K562 (cell line): ENCODE measurements at regions not wholly inside any gene's neighbourhood (a gene's known extent, or its start where the extent isn't known, plus 50 kb on each side); places are given as distances from the start of the nearest gene placed in this dataset.

ENCODE experiments used
- ATAC-seq: fragments of 200-7000 bp; cut with Tn5 transposase; 3 replicates; pipeline ENCODE4 v1.9.1; 2020; ENCODE audit warnings: moderate library complexity
- BruUV-seq: library from RNA; stranded (reverse); fragments of 400-500 nt; replicated peaks from 2 replicates; lab custom pipeline; 2021; lab: Mats Ljungman, UMichigan
- CTCF ChIA-PET: fragments of 300-600 bp; formaldehyde crosslinking; extraction: SDS; loops from one replicate; lab custom pipeline; 2021; ENCODE audit warnings: low intra/inter-chr PET ratio; lab: Yijun Ruan, JAX
- POLR2A ChIA-PET: fragments of 300-600, 350-650 bp; sonication (Branson Sonifier 250); formaldehyde crosslinking; extraction: SDS; loops from one replicate; lab custom pipeline; 2021; ENCODE audit warnings: antibody characterized with exemption, inconsistent platforms; lab: Yijun Ruan, JAX
- DNase-seq, 4 experiments: peaks; one replicate each; pipeline versions ENCODE4 v3.0.0 to v3.0.0-alpha.2; 2011 to 2018; ENCODE audit warnings: low spot score in 3 of 4, mixed read lengths in 3 of 4; ENCODE audit errors: extremely low read depth in 1 of 4
- FAIRE-seq: peaks from 2 replicates; lab custom pipeline; 2011; peaks lifted over from hg19 to GRCh38; lab: Jason Lieb, UNC
- H2AFZ ChIP-seq: 2 replicates; pipeline ENCODE4 v1.6.0; 2011; ENCODE audit warnings: low read depth, low read length, control low read depth, inconsistent platforms
- H3K27ac ChIP-seq: fragments of 200-600 bp; 3 replicates; pipeline ENCODE4 v1.8.0; 2011; ENCODE audit warnings: low read depth, mild to moderate bottlenecking, control low read depth, inconsistent platforms, low read length, moderate library complexity, mixed read lengths; ENCODE audit errors: extremely low read depth
- H3K27me3 ChIP-seq, 2 experiments: fragments of 300-600 bp in 1 of 2; 2 replicates in 1 of 2; 3 replicates in 1 of 2; pipeline versions ENCODE4 v1.6.0 to v1.8.0; 2011; ENCODE audit warnings: inconsistent platforms in 2 of 2, low read length in 2 of 2, mild to moderate bottlenecking in 1 of 2, mixed read lengths in 1 of 2, moderate library complexity in 1 of 2; ENCODE audit not compliant: control insufficient read depth in 2 of 2, insufficient read depth in 2 of 2
- H3K36me3 ChIP-seq: fragments of 300-600 bp; 3 replicates; pipeline ENCODE4 v1.8.0; 2011; ENCODE audit warnings: mild to moderate bottlenecking, low read length, inconsistent platforms; ENCODE audit not compliant: control insufficient read depth, insufficient read depth
- H3K4me1 ChIP-seq, 2 experiments: fragments of 200-600 bp in 1 of 2; replicated peaks in 1 of 2; 2 replicates in 1 of 2; 3 replicates in 1 of 2; pipeline versions ENCODE4 v1.5.1 to v1.8.0; 2011; ENCODE audit warnings: inconsistent platforms in 2 of 2, low read length in 2 of 2, mild to moderate bottlenecking in 1 of 2, mixed read lengths in 1 of 2, moderate library complexity in 1 of 2; ENCODE audit not compliant: control insufficient read depth in 2 of 2, insufficient read depth in 2 of 2
- H3K4me2 ChIP-seq: 2 replicates; pipeline ENCODE4 v1.6.1; 2011; ENCODE audit warnings: low read length, control low read depth, inconsistent platforms, mixed read lengths; ENCODE audit not compliant: insufficient read depth
- H3K4me3 ChIP-seq: fragments of 200-600 bp; sonication (generic), shearing (Covaris generic); 2 replicates; pipeline ENCODE4 v1.5.1; 2016; ENCODE audit warnings: control low read depth, inconsistent platforms
- H3K79me2 ChIP-seq: fragments of 200-600 bp; 3 replicates; pipeline ENCODE4 v1.8.0; 2011; ENCODE audit warnings: low read length, inconsistent platforms; ENCODE audit not compliant: control insufficient read depth, insufficient read depth
- H3K9ac ChIP-seq, 2 experiments: 2 replicates each; pipeline versions ENCODE4 v1.6.0 to v1.6.1; 2011; ENCODE audit warnings: low read depth in 2 of 2, low read length in 2 of 2, control low read depth in 1 of 2, inconsistent platforms in 1 of 2, mild to moderate bottlenecking in 1 of 2, mixed read lengths in 1 of 2; ENCODE audit not compliant: insufficient read depth in 1 of 2
- H3K9me1 ChIP-seq: one replicate; pipeline ENCODE4 v1.6.0; 2011; ENCODE audit warnings: inconsistent platforms, mild to moderate bottlenecking, low read length, moderate library complexity; ENCODE audit not compliant: control insufficient read depth, insufficient read depth
- H3K9me3 ChIP-seq: replicated peaks from 2 replicates; pipeline ENCODE4 v1.5.1; 2011; ENCODE audit warnings: low read depth, low read length, inconsistent platforms; ENCODE audit not compliant: control insufficient read depth, insufficient read depth
- H4K20me1 ChIP-seq: replicated peaks from 2 replicates; pipeline ENCODE4 v1.6.1; 2011; ENCODE audit warnings: low read length, inconsistent platforms, mixed read lengths; ENCODE audit not compliant: control insufficient read depth, insufficient read depth
- CBX5 ChIP-seq: IDR thresholded peaks from 2 replicates; pipeline ENCODE4 v1.6.1; 2014; ENCODE audit warnings: low read depth, borderline replicate concordance
- CREB1 ChIP-seq, 2 experiments: sonication (generic) in 1 of 2; formaldehyde crosslinking in 1 of 2; IDR thresholded peaks; 2 replicates each; pipeline versions ENCODE4 v1.6.1 to v1.8.0; 2012 to 2022; ENCODE audit warnings: inconsistent platforms in 1 of 2, mild to moderate bottlenecking in 1 of 2, missing genetic modification reagents in 1 of 2, moderate library complexity in 1 of 2
- CXXC5 ChIP-seq: fragments of 250-450 bp; sonication (Bioruptor Pico); IDR thresholded peaks from 2 replicates; pipeline ENCODE4 v1.8.0; 2022; ENCODE audit warnings: inconsistent platforms, mild to moderate bottlenecking, moderate library complexity
- GTF2F1 ChIP-seq: IDR thresholded peaks from 2 replicates; pipeline ENCODE4 v1.6.1; 2011; ENCODE audit warnings: low read depth, low read length, improper control_type of control experiment
- L3MBTL2 ChIP-seq: fragments of 450-650 bp; IDR thresholded peaks from 2 replicates; pipeline ENCODE4 v1.6.1; 2016; ENCODE audit warnings: mild to moderate bottlenecking, moderate library complexity
- MCM7 ChIP-seq, 2 experiments: fragments of 450-650 bp; IDR thresholded peaks; 2 replicates each; pipeline ENCODE4 v1.6.1; 2016 to 2018
- NKRF ChIP-seq: fragments of 450-650 bp; IDR thresholded peaks from 2 replicates; pipeline ENCODE4 v1.6.1; 2016; ENCODE audit warnings: borderline replicate concordance
- POLR2AphosphoS5 ChIP-seq: IDR thresholded peaks from 2 replicates; pipeline ENCODE4 v1.6.1; 2011; ENCODE audit warnings: mild to moderate bottlenecking, low read depth, low read length, moderate library complexity; ENCODE audit not compliant: control insufficient read depth, insufficient read depth
- RAD51 ChIP-seq: fragments of 450-650 bp; IDR thresholded peaks from 2 replicates; pipeline ENCODE4 v1.7.1; 2016; ENCODE audit warnings: low read depth, mild to moderate bottlenecking, borderline replicate concordance
- SUPT5H ChIP-seq: fragments of 450-650 bp; IDR thresholded peaks from 2 replicates; pipeline ENCODE4 v1.6.1; 2016
- TAF7 ChIP-seq: fragments of 450-650 bp; IDR thresholded peaks from 2 replicates; pipeline ENCODE4 v1.6.1; 2016; ENCODE audit warnings: missing genetic modification characterization, missing compliant biosample characterization
- TRIM24 ChIP-seq, 2 experiments: fragments of 450-650 bp; IDR thresholded peaks; 2 replicates each; pipeline ENCODE4 v1.6.1; 2016
- ZBTB8A ChIP-seq: fragments of 450-650 bp; IDR thresholded peaks from 2 replicates; pipeline ENCODE4 v1.6.1; 2018; ENCODE audit warnings: mild to moderate bottlenecking, moderate library complexity; ENCODE audit not compliant: partially characterized antibody
- ZNF707 ChIP-seq: fragments of 250-450 bp; sonication (Bioruptor Pico); conservative IDR thresholded peaks from 2 replicates; pipeline ENCODE4 v1.8.0; 2022; ENCODE audit warnings: inconsistent platforms, mild to moderate bottlenecking, moderate library complexity
- ZNF830 ChIP-seq: fragments of 250-450 bp; sonication (Bioruptor Pico); IDR thresholded peaks from 2 replicates; pipeline ENCODE4 v1.5.0; 2021; ENCODE audit warnings: mild to moderate bottlenecking
- WGBS: fragments of 100-300 bp; shearing (Covaris generic); methylation state at CpG from one replicate; pipeline ENCODE4 v1.1.6; 2016; ENCODE audit warnings: low coverage, mixed read lengths; ENCODE audit not compliant: insufficient coverage; ENCODE audit errors: missing lambda C conversion rate; 5-methylcytosine and 5-hydroxymethylcytosine counted together
- in situ Hi-C: fragments of 300-500 bp; cut with MboI; formaldehyde crosslinking; loops from 4 replicates; pipeline ENCODE4 v1.15.0; 2018; ENCODE audit warnings: inconsistent platforms, mixed read lengths
- intact Hi-C: fragments of 100-400 bp; cut with micrococcal nuclease; formaldehyde crosslinking; loops from 2 replicates; pipeline ENCODE4 v1.14.2; 2022
- TF ChIP-seq, protein P1 (sequence below): sonication (generic); formaldehyde crosslinking; IDR thresholded peaks from 2 replicates; pipeline ENCODE4 v1.8.0; 2022; ENCODE audit warnings: missing genetic modification reagents, mild to moderate bottlenecking, borderline replicate concordance
- TF ChIP-seq, protein P2 (sequence below): fragments of 250-450 bp; sonication (Bioruptor Pico); IDR thresholded peaks from 2 replicates; pipeline ENCODE4 v1.4.0; 2020; ENCODE audit warnings: borderline replicate concordance

GRCh38 chr17:5763595-5764306 lies 179.4 kb upstream of the NLRP1 start:
- in situ Hi-C loops: no loop called here
- Histone ChIP-seq H3K4me2 (no peak overlapping the region), H3K27me3 (peaks cover 0 to 18% of the 10 kb centered on the region in 2 experiments; a peak in 2 of 5 replicates)
- no peak for TF ChIP-seq CREB1 (IDR thresholded peaks at IDR 0.05)
- TF ChIP-seq CREB1 (CRISPR knock-in tag; IDR thresholded peaks at IDR 0.05): no peak
- TF ChIP-seq ZNF830: no peak
- TF ChIP-seq TRIM24 (IDR thresholded peaks at IDR 0.05): no peak
- TF ChIP-seq ZNF707 (CRISPR knock-in tag): no peak
- TF ChIP-seq TAF7 (tag): no peak
- no peak for TF ChIP-seq L3MBTL2
- TF ChIP-seq, protein P1, sequence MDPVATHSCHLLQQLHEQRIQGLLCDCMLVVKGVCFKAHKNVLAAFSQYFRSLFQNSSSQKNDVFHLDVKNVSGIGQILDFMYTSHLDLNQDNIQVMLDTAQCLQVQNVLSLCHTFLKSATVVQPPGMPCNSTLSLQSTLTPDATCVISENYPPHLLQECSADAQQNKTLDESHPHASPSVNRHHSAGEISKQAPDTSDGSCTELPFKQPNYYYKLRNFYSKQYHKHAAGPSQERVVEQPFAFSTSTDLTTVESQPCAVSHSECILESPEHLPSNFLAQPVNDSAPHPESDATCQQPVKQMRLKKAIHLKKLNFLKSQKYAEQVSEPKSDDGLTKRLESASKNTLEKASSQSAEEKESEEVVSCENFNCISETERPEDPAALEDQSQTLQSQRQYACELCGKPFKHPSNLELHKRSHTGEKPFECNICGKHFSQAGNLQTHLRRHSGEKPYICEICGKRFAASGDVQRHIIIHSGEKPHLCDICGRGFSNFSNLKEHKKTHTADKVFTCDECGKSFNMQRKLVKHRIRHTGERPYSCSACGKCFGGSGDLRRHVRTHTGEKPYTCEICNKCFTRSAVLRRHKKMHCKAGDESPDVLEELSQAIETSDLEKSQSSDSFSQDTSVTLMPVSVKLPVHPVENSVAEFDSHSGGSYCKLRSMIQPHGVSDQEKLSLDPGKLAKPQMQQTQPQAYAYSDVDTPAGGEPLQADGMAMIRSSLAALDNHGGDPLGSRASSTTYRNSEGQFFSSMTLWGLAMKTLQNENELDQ (CRISPR knock-in tag): no peak
- no peak for TF ChIP-seq GTF2F1
- TF ChIP-seq MCM7 (IDR thresholded peaks at IDR 0.05): no peak
- TF ChIP-seq, protein P2, sequence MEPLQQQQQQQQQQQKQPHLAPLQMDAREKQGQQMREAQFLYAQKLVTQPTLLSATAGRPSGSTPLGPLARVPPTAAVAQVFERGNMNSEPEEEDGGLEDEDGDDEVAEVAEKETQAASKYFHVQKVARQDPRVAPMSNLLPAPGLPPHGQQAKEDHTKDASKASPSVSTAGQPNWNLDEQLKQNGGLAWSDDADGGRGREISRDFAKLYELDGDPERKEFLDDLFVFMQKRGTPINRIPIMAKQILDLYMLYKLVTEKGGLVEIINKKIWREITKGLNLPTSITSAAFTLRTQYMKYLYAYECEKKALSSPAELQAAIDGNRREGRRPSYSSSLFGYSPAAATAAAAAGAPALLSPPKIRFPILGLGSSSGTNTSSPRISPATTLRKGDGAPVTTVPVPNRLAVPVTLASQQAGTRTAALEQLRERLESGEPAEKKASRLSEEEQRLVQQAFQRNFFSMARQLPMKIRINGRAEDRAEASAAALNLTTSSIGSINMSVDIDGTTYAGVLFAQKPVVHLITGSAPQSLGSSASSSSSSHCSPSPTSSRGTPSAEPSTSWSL (CRISPR knock-in tag): no peak
- TF ChIP-seq SUPT5H: no peak
- no peak for TF ChIP-seq CBX5
- TF ChIP-seq NKRF: no peak
- TF ChIP-seq CXXC5 (CRISPR knock-in tag): no peak
- no peak for TF ChIP-seq RAD51
- TF ChIP-seq ZBTB8A: no peak
- no peak for TF ChIP-seq POLR2AphosphoS5

More at GRCh38 chr17:5763595-5764306, 179.4 kb upstream of the NLRP1 start:
- DNase-seq (no peak), ATAC-seq (no peak), FAIRE-seq (no peak)
- 5% methylated on average over 14 of the region's 14 CpGs for WGBS
- POLR2A ChIA-PET: interaction anchor here (0.6 to 1.1 kb wide), 2 partner anchors 35 to 37 kb away, joined by 3 read pairs; no protein-coding TSS in a partner anchor
- CTCF ChIA-PET: interaction anchor here (0.5 kb wide), 1 partner anchor 26 kb away, joined by 3 read pairs; no protein-coding TSS in a partner anchor
- Histone ChIP-seq H4K20me1 (0 out of 2 replicates have a peak, but pooled peaks cover 3% of the 10 kb centered on the region), H3K9ac (no peak overlapping the region), H3K27ac (no peak overlapping the region), H3K4me1 (no peaks in the 10 kb centered on the region), H3K4me3 (no peak overlapping the region), H3K36me3 (no peaks in the 10 kb centered on the region), H3K9me1 (no peaks in the 10 kb centered on the region), H3K9me3 (no peaks in the 10 kb centered on the region), H3K79me2 (no peaks in the 10 kb centered on the region), H2AFZ (no peak overlapping the region)
- intact Hi-C loops: no loop called here
- no TSS peak for BruUV-seq
